A673 (cell line): ENCODE measurements at regions not wholly inside any gene's neighbourhood (a gene's known extent, or its start where the extent isn't known, plus 50 kb on each side); places are given as distances from the start of the nearest gene placed in this dataset.

Experiments used
- BruUV-seq: library from RNA; stranded (reverse); fragments of 400-500 nt; replicated peaks from 2 replicates; lab custom pipeline; 2021; lab: Mats Ljungman, UMichigan
- CTCF ChIA-PET: fragments of 300-600 bp; sonication (Branson Sonifier 250); formaldehyde crosslinking; loops from one replicate; lab custom pipeline; 2022; ENCODE audit warnings: antibody characterized with exemption; lab: Charles Lee
- POLR2A ChIA-PET: fragments of 300-600 bp; sonication (Branson Sonifier 250); formaldehyde crosslinking; loops from one replicate; lab custom pipeline; 2022; ENCODE audit warnings: antibody characterized with exemption; ENCODE audit not compliant: low non-redundant PET; lab: Charles Lee
- DNase-seq: peaks from one replicate; pipeline ENCODE4 v3.0.0-alpha.2; 2015; ENCODE audit warnings: low spot score
- H3K27ac ChIP-seq: fragments of 200-600 bp; sonication (generic); 2 replicates; pipeline ENCODE4 v1.5.1; 2016; ENCODE audit warnings: mixed run types, low read depth, mild to moderate bottlenecking, mixed read lengths, antibody characterized with exemption, low read length; ENCODE audit not compliant: poor library complexity, severe bottlenecking
- H3K27me3 ChIP-seq: fragments of 200-600 bp; sonication (generic); replicated peaks from 2 replicates; pipeline ENCODE4 v1.6.1; 2017; ENCODE audit warnings: mixed run types, low read depth, mild to moderate bottlenecking, mixed read lengths, antibody characterized with exemption, low read length; ENCODE audit not compliant: insufficient read depth, poor library complexity
- H3K36me3 ChIP-seq: fragments of 200-600 bp; sonication (generic); 2 replicates; pipeline ENCODE4 v1.6.1; 2016; ENCODE audit warnings: mixed run types, mild to moderate bottlenecking, mixed read lengths, antibody characterized with exemption, low read length; ENCODE audit not compliant: insufficient read depth, poor library complexity, severe bottlenecking
- H3K4me1 ChIP-seq: fragments of 200-600 bp; sonication (generic); 2 replicates; pipeline ENCODE4 v1.6.1; 2017; ENCODE audit warnings: mixed run types, mild to moderate bottlenecking, mixed read lengths, antibody characterized with exemption, low read length; ENCODE audit not compliant: insufficient read depth, poor library complexity, severe bottlenecking
- H3K4me3 ChIP-seq: fragments of 200-600 bp; sonication (generic); 2 replicates; pipeline ENCODE4 v1.5.1; 2016; ENCODE audit warnings: low read depth, mixed run types, mild to moderate bottlenecking, mixed read lengths, low read length; ENCODE audit not compliant: poor library complexity, severe bottlenecking
- H3K9me3 ChIP-seq: fragments of 200-600 bp; sonication (generic); 2 replicates; pipeline ENCODE4 v1.6.1; 2016; ENCODE audit warnings: mixed run types, low read depth, mild to moderate bottlenecking, mixed read lengths, antibody characterized with exemption, low read length; ENCODE audit not compliant: poor library complexity, severe bottlenecking
- CTCF ChIP-seq: fragments of 300-800, 200-600 bp; sonication (generic); conservative IDR thresholded peaks from 2 replicates; pipeline ENCODE4 v1.5.1; 2017; ENCODE audit warnings: low read depth, mild to moderate bottlenecking, antibody characterized with exemption, low read length, moderate library complexity, mixed read lengths
- EZH2 ChIP-seq: fragments of 200-600 bp; sonication (generic); IDR thresholded peaks from 2 replicates; pipeline ENCODE4 v1.6.1; 2017; ENCODE audit warnings: borderline replicate concordance, low read depth, mild to moderate bottlenecking, mixed read lengths, antibody characterized with exemption, low read length; ENCODE audit not compliant: poor library complexity, severe bottlenecking
- intact Hi-C: fragments of 100-400 bp; cut with micrococcal nuclease; formaldehyde crosslinking; loops from one replicate; pipeline ENCODE4 v1.10.0; 2022; ENCODE audit not compliant: unreplicated experiment

DNA sequence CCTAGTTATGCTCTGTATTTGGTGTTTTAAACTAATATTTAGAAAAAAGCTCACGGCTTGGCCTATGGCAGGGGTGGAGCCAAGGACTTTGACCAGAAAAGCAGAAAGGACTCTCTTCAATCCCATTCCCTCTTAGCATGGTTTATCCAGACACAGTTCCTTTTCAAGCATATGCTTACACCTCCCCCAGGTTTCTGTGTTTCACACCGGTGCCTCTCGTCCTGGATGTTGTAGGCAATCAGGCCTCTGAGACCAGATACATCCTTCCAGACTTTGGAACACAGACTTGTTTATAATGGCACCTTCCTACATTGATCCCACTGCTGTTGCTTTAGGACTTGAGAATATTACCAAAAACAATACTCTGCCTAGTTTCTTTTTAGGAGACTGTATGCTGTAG, 440.5 kb upstream of the ARPP21 start:
- POLR2A ChIA-PET, result no interaction called here
- no TSS peak for BruUV-seq
- no peaks in the 10 kb centered on the region for H3K27me3 ChIP-seq
- no peak overlapping the region for H3K4me3 ChIP-seq
- intact Hi-C loops, result no loop called here
- H3K27ac ChIP-seq, result no peak overlapping the region
- CTCF ChIA-PET, result no interaction called here
- no peaks in the 10 kb centered on the region for H3K9me3 ChIP-seq
- H3K4me1 ChIP-seq, result no peaks in the 10 kb centered on the region
- TF ChIP-seq CTCF (no peak), EZH2 (no peak)
- DNase-seq, result no peak
- no peaks in the 10 kb centered on the region for H3K36me3 ChIP-seq

- no TSS peak for BruUV-seq
Measured at GRCh38 chr3:35200056-35200455, 439.3 kb upstream of the ARPP21 start.

GRCh38 chr3:35201211-35201610, 438.1 kb upstream of the ARPP21 start:
- TF ChIP-seq CTCF, result no peak
- TF ChIP-seq EZH2, result no peak
- Histone ChIP-seq H3K9me3 (no peaks in the 10 kb centered on the region), H3K27me3 (no peaks in the 10 kb centered on the region), H3K4me1 (no peaks in the 10 kb centered on the region), H3K36me3 (no peaks in the 10 kb centered on the region), H3K27ac (no peak overlapping the region), H3K4me3 (no peak overlapping the region)
- no peak for DNase-seq
- POLR2A ChIA-PET, result no interaction called here
- CTCF ChIA-PET, result no interaction called here
- intact Hi-C loops, result no loop called here
- BruUV-seq, result no TSS peak

More at GRCh38 chr3:35200056-35200455, 439.3 kb upstream of the ARPP21 start:
- intact Hi-C loops, result no loop called here
- CTCF ChIA-PET, result no interaction called here
- Histone ChIP-seq H3K27ac (no peak overlapping the region), H3K9me3 (no peaks in the 10 kb centered on the region), H3K4me3 (no peak overlapping the region), H3K4me1 (no peaks in the 10 kb centered on the region), H3K36me3 (no peaks in the 10 kb centered on the region), H3K27me3 (no peaks in the 10 kb centered on the region)
- TF ChIP-seq EZH2 (no peak), CTCF (no peak)
- POLR2A ChIA-PET, result no interaction called here
- DNase-seq, result no peak
